ENCODE measurements at regions not wholly inside any gene's neighbourhood (a gene's known extent, or its start where the extent isn't known, plus 50 kb on each side); places are given as distances from the start of the nearest gene placed in this dataset.

DNA sequence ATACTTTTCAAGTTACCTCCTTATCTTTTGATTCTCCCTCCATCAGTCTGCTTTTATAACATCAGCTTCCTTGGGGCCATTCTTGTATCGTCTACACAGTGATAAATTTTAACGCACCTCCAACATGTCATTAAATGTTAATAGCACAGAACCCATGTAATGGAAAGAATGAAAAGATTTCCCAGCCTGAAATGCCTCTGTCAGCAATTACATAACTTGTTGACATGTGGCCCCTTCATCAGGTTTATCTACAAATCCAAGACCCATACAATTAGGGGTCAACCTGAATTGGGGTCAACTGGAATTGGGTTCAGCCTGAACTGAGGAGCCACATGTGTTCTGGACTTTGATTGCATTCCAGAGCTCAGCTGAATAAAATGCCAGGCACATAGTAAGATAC lies 148.2 kb upstream of the KLF7 start:
- Histone ChIP-seq H3K4me2 (ENCODE audit: low read depth, low read length, poor library complexity, severe bottlenecking) (no peak overlapping the region), H3K4me3 (ENCODE audit: low read length, poor library complexity, severe bottlenecking) (no peak overlapping the region), H3K4me1 (ENCODE audit: insufficient read depth, low read length, poor library complexity, severe bottlenecking) (peaks cover 18% of the 10 kb centered on the region), H3K9me3 (ENCODE audit: insufficient read depth, low read depth, low read length) (no peaks in the 10 kb centered on the region), H3K9ac (ENCODE audit: low read depth, low read length, poor library complexity, severe bottlenecking) (no peak overlapping the region), H3F3A (ENCODE audit: low read depth) (no peaks in the 10 kb centered on the region), H3K36me3 (ENCODE audit: insufficient read depth, low read length) (no peaks in the 10 kb centered on the region), H3K9me2 (replicated peaks; ENCODE audit: low read depth, low read length) (no peaks in the 10 kb centered on the region), H2AFZ (ENCODE audit: low read length) (no peak overlapping the region), H3K27me3 (ENCODE audit: insufficient read depth, low read length, poor library complexity, severe bottlenecking) (no peaks in the 10 kb centered on the region), H4K20me1 (ENCODE audit: insufficient read depth, low read length, poor library complexity, severe bottlenecking) (no peaks in the 10 kb centered on the region), H3K79me2 (ENCODE audit: insufficient read depth, low read length) (no peaks in the 10 kb centered on the region)
- no peak for TF ChIP-seq EZH2phosphoT487 (IDR thresholded peaks at IDR 0.05; ENCODE audit: borderline replicate concordance)
- TF ChIP-seq, protein P1, sequence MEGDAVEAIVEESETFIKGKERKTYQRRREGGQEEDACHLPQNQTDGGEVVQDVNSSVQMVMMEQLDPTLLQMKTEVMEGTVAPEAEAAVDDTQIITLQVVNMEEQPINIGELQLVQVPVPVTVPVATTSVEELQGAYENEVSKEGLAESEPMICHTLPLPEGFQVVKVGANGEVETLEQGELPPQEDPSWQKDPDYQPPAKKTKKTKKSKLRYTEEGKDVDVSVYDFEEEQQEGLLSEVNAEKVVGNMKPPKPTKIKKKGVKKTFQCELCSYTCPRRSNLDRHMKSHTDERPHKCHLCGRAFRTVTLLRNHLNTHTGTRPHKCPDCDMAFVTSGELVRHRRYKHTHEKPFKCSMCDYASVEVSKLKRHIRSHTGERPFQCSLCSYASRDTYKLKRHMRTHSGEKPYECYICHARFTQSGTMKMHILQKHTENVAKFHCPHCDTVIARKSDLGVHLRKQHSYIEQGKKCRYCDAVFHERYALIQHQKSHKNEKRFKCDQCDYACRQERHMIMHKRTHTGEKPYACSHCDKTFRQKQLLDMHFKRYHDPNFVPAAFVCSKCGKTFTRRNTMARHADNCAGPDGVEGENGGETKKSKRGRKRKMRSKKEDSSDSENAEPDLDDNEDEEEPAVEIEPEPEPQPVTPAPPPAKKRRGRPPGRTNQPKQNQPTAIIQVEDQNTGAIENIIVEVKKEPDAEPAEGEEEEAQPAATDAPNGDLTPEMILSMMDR (conservative IDR thresholded peaks at IDR 0.05; ENCODE audit: low read length) = no peak

DNA sequence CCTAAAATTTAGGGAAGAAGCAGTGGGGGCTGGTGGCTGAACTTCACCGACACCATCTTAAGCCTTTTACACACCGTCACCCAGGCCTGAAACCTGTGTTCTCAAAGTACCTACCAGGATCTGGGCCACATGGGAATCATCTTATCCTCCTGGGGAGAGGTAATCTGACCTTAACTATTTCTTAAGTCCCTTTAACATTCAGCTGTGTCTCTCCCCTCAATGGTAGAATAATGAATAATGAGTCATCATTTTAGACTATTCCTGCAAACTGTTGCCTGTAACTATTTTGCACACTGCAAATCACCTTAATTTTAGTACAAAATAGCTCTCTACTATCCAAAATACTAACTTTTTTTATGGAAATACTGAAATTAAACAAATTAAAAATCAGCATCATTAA lies 149.4 kb upstream of the KLF7 start:
- Histone ChIP-seq H2AFZ (ENCODE audit: low read length) (no peak overlapping the region), H3K9me3 (ENCODE audit: insufficient read depth, low read depth, low read length) (no peaks in the 10 kb centered on the region), H3K4me2 (ENCODE audit: low read depth, low read length, poor library complexity, severe bottlenecking) (no peak overlapping the region), H3K4me1 (ENCODE audit: insufficient read depth, low read length, poor library complexity, severe bottlenecking) (peaks cover 10% of the 10 kb centered on the region), H3F3A (ENCODE audit: low read depth) (no peaks in the 10 kb centered on the region), H3K36me3 (ENCODE audit: insufficient read depth, low read length) (no peaks in the 10 kb centered on the region), H3K79me2 (ENCODE audit: insufficient read depth, low read length) (no peaks in the 10 kb centered on the region), H3K4me3 (ENCODE audit: low read length, poor library complexity, severe bottlenecking) (no peak overlapping the region), H3K27me3 (ENCODE audit: insufficient read depth, low read length, poor library complexity, severe bottlenecking) (no peaks in the 10 kb centered on the region), H4K20me1 (ENCODE audit: insufficient read depth, low read length, poor library complexity, severe bottlenecking) (no peaks in the 10 kb centered on the region), H3K9ac (ENCODE audit: low read depth, low read length, poor library complexity, severe bottlenecking) (no peak overlapping the region), H3K9me2 (replicated peaks; ENCODE audit: low read depth, low read length) (no peaks in the 10 kb centered on the region)
- TF ChIP-seq, protein P1 (conservative IDR thresholded peaks at IDR 0.05; ENCODE audit: low read length) = no peak
- TF ChIP-seq EZH2phosphoT487 (IDR thresholded peaks at IDR 0.05; ENCODE audit: borderline replicate concordance) = no peak

DNA sequence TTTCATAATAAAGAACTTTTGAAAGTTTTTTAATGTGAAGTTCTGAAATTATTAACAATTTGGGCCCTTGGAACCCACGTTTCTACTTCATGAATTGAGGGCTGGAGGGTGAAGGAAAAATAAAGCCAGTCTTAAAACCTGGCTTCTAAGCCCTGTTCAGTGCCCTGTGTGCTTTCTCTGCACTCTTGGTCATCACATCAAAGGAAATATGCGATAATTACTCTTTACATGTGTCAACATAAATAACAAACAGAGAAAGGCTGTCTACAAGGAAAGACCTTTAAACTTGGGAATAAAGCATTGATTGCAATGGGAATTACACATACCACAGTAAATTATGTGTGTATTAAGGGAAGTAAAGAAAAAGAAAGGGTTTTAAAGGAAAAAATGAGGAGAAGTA lies 150.7 kb upstream of the KLF7 start:
- TF ChIP-seq EZH2phosphoT487 (IDR thresholded peaks at IDR 0.05; ENCODE audit: borderline replicate concordance) = no peak
- TF ChIP-seq, protein P1 (conservative IDR thresholded peaks at IDR 0.05; ENCODE audit: low read length) = no peak
- H3F3A ChIP-seq (ENCODE audit: low read depth) = no peaks in the 10 kb centered on the region
- H3K27me3 ChIP-seq (ENCODE audit: insufficient read depth, low read length, poor library complexity, severe bottlenecking) = no peaks in the 10 kb centered on the region
- H3K36me3 ChIP-seq (ENCODE audit: insufficient read depth, low read length) = no peaks in the 10 kb centered on the region
- no peak overlapping the region for H3K4me3 ChIP-seq (ENCODE audit: low read length, poor library complexity, severe bottlenecking)
- H3K4me2 ChIP-seq (ENCODE audit: low read depth, low read length, poor library complexity, severe bottlenecking) = no peak overlapping the region
- H3K9me2 ChIP-seq (replicated peaks; ENCODE audit: low read depth, low read length) = no peaks in the 10 kb centered on the region
- H2AFZ ChIP-seq (ENCODE audit: low read length) = no peak overlapping the region
- H4K20me1 ChIP-seq (ENCODE audit: insufficient read depth, low read length, poor library complexity, severe bottlenecking) = no peaks in the 10 kb centered on the region
- H3K9ac ChIP-seq (ENCODE audit: low read depth, low read length, poor library complexity, severe bottlenecking) = no peak overlapping the region
- H3K79me2 ChIP-seq (ENCODE audit: insufficient read depth, low read length) = no peaks in the 10 kb centered on the region
- H3K9me3 ChIP-seq (ENCODE audit: insufficient read depth, low read depth, low read length) = no peaks in the 10 kb centered on the region
- peaks cover 2% of the 10 kb centered on the region for H3K4me1 ChIP-seq (ENCODE audit: insufficient read depth, low read length, poor library complexity, severe bottlenecking)

All from Loucy (cell line).